NCI-H1694 treated with DMSO at 0.1 percent for 48 hours (cell line): ENCODE measurements at regions not wholly inside any gene's neighbourhood (a gene's known extent, or its start where the extent isn't known, plus 50 kb on each side); places are given as distances from the start of the nearest gene placed in this dataset.
"Not testable (repeated sequence)": the region's sequence is repeated elsewhere in the genome, so short reads cannot be mapped to it uniquely, and the experiment has no call there.

ENCODE experiments used
- DNase-seq: peaks from one replicate; lab custom pipeline; 2025; lab: John Stamatoyannopoulos, UW

- DNase-seq: not testable (repeated sequence)
Measured at GRCh38 chr17:30712859-30713258, 111.6 kb downstream of the CRLF3 start.

DNA sequence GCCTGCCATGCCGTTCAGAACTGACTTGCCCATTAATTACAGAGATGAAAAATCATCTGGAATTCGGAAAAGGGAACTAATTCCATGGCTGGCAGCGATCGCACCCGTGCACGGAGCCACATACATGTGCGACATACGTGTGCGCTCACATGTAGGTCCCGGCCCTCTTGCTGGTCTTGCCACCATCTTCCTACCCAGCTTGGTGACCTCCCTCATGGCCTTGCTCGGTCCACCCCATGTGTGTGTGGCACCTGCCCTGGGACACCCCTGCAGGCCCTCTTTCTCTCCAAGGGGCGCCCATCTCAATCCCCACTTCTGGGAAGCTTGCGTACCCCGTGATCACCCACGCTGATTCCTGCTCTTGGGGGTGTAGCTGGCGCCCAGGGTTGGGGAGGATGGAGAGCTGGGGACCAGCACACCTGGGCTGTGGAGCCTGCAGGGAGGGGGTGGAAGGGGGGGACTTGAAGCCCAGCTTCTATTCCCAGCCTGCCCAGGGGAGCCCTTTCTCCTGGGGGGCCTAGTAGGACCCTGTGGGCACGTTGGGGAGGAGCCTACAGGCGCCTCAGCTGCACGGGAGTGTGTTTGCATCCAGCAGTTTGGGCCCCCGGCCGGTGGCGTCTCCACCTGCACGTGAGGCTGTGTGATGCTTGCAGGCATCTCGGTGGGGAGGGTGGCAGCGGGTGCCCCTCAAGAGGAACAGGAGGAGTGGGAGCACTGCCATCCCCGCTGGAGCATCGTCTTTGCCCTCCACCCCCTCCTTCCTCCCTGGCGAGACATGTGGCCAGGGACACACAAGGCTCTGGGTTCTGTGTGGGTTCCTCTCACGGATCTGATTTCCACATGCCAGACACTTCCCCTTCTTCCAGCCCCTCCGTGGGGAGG, 112.6 kb downstream of the CRLF3 start:
- not testable (repeated sequence) for DNase-seq

DNA sequence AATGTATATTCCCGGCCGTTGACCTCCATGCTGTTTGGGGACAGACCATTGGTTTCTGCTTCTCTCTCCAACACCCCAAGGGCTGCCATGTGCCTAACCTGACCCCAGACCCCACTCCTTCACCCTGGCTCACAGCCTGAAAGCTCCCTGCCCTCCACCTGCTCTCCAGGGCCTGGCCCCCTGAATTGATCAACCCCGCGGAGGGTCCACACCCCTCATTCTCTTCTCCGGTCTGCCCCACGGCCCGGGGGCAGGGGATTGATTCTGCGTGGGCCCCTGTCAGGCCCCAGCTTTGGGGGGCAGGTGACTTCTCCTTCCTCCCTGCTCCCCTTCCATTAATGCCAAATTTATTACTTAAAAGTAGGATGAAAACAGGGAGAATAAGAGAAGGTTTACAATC, 113.3 kb downstream of the CRLF3 start:
- DNase-seq: not testable (repeated sequence)

GRCh38 chr17:30710276-30711088, 114.0 kb downstream of the CRLF3 start:
- DNase-seq: not testable (repeated sequence)

DNA sequence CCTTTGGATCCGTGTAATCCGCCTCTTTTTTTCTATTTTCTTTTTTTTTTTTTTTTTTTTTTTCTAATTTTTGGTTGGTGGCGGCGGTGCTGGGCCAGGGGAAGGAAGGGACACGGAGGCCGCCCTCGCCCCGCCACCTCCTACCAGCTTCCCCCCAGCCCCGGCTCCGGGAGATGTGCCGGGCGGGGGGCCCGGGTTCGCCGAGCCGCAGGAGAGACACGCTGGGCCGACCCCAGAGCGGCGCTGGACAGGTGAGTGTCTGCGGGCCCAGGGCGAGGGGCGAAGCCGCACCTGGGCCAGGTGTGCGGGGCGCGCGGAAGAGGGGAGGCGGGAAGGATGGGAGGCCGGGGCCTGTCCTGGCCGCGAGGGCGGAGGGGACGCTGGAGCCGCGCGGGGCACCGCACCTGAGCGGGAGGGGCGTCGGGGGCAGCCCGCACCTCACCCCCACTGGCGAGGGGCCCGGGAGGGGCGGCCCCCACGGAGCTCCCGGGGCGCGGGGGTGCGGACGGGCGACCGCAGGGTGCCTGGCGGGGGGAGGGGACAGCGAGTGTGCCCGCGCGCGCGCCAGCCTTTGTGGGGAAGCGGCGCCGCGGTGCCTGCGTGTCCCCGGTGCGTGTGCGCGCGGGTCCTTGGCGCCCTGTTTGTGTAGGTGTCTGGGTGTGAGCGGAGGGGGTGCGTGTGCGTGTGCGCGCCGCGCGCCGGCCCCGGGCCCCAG, 114.8 kb downstream of the CRLF3 start:
- DNase-seq: not testable (repeated sequence)

DNA sequence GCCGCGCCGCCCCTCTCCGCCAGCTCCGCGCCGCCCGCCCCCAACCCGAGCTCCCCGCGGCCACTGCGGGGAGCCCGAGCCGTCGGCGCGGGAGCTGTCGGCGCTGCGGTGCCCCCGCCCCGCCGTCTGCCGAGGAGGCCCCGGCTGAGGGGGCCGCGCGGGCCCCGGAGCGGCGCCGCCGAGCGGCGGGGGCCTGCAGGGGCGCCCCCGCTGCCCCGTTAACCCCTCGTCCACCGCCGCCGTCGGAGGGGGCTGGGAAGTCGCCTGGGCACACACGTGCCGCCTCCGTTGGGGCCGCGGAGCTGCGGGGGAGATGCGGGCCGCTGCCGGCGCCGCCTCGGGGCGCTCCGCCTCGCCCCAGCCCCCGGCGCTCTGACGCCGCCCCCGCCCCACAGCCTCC, 115.4 kb downstream of the CRLF3 start:
- not testable (repeated sequence) for DNase-seq

DNA sequence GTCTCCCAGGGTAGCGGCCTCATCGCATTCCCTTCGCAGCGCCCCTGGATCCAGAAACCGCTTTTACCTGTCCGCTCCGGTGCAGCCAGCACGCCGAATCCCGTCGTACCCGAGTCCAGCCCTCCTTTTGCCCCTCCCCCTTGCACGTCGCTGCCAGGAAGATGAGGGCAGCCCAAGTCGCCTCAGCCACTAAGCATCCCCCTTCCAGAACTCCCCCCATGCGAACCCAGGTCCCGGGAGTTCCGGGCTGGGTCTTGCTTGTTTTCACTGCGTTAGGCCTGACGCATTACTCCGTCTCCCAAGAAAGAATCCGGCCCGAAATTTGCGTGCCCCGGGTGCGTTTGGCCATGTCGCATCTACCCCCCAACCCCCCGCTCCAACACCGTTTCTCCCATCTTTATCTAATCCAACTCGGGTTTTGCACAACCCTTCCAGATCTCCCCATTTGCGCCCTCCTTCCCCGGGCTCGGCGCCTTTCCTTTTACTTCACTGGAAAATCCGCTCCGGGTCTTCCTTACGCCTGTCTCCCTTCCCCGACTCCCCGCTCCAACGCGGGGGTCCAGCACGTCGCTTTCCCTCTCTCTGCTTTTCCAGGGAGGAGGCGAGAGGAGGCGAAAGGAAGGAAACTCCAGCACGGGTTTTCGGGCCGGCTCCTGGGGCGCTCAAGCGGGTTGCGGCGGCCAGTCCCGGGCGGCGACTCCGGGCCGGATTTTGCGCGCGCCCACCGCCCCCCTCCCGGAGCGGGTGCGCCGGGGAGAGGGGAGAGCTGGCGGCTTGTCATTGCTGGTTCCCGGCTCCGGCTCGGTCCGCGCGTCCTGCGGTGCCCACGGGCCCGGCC, 116.0 kb downstream of the CRLF3 start:
- peak; percentile 90 for DNase-seq

DNA sequence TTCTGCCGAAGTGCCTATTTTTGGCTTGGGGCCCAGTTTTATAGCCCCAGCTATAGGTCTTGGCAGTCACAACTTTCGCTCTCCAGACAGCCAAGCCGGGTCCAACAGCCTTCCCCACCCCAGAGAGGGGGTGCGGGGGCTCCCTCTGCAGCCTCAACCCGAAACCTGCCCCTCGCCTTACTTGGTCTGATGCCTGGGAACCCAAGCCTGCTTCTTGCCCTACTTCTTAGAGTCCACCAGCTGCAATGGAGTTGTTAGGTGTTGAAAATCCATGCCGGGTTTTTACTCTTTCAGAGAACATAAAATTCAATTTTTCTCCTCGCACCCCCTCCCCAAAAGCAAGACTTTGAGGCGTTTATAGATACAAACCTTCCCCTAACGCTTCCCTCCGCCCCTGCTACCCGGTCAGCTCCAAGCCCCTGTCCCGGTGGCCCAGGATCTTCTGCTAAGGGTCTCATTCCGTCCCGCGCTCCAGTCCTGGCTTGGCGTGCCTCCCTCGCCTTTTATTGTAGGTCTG, 116.7 kb downstream of the CRLF3 start:
- DNase-seq: not testable (repeated sequence)

- DNase-seq: not testable (repeated sequence)
Measured at GRCh38 chr17:30706461-30707335, 117.8 kb downstream of the CRLF3 start.

GRCh38 chr17:30706004-30706403, 118.5 kb downstream of the CRLF3 start:
- DNase-seq: not testable (repeated sequence)

DNA sequence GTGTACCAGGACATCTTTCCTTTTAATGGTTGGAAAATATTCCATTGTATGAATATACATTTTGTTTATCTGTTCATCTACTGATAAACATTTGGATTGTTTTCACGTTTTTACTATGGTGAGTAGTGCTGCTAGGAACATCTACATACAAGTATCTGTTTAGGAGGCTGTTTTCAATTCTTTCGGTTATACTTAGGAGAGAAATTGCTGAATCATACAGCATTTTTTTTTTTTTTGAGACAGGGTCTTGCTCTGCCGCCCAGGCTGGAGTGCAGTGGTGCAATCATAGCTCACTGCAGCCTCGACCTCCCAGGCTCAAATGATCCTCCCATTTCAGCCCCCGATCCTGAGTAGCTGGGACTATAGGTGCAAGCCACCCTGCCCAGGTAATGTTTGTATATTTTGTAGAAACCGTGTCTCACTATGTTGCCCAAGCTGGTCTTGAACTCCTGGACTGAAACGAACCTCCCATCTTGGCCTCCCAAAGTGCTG, 122.9 kb downstream of the CRLF3 start:
- no peak for DNase-seq

GRCh38 chr17:30700833-30701232, 123.7 kb downstream of the CRLF3 start:
- not testable (repeated sequence) for DNase-seq

DNA sequence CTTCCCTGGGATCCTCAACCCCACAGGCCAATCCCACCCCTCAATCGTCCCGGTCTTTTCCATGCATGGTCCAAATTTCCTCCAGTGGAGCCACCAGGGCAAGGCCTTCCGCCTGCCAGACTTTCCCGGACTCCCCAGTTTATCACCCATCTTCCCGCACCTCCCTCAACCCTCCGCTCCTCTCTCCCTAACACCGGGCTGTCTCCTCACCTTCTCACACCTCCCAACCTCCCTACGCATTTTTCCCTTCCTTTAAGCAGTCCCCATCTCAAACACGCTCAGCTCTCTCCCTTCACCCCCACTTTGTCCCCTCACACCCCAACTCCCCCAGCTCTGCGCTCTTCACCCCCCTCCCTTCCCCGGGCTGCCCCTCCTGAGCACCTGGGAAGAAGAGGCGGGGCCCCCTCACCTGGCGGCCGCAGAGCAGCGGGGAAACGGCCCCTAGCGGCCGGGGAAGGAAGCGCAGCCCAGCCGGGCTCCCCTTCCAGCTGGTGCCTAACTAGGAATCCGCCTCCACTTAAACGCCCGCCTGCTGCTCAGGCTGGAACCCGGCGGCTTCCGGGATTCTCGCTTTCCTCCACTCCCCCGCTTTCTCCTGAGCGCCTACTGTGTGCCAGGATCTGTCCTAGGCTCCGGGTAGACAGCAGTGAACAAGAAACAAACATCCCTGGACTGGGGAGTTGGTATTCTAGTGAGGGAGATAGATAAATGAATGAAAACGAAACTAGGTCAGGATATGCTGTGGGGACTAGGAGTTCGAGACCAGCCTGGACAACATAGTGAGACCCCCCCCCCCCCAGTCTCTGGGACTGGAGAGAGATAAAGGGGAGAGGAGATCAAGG, 126.7 kb downstream of the CRLF3 start:
- DNase-seq: peak; percentile 18

GRCh38 chr17:30696234-30696633, 128.3 kb downstream of the CRLF3 start:
- DNase-seq: no peak

DNA sequence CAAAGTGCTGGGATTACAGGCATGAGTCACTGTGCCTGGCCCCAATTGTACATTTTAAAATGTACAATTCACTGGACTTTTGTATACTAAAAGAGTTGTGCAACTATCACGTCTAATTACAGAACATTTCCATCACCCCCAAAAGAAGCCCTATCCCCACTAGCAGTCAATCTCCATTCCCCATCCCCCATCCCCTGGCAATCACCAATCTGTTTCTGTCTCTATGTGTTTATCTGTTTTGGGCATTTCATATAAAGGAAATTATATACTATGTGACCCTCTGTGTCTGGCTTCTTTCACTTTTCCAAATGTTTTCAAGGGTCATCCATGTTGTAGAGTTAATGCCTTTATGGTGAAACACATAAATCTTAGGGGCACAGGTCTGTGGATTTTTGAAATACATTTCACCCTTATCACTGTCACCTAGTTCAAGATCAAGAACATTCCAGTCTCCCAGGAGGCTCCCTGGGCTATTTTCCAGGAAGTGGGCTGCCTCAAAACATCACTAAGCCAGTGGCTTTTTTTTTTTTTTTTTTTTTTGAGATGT, 129.2 kb downstream of the CRLF3 start:
- DNase-seq: not testable (repeated sequence)

GRCh38 chr17:30693772-30694171, 130.7 kb downstream of the CRLF3 start:
- not testable (repeated sequence) for DNase-seq

DNA sequence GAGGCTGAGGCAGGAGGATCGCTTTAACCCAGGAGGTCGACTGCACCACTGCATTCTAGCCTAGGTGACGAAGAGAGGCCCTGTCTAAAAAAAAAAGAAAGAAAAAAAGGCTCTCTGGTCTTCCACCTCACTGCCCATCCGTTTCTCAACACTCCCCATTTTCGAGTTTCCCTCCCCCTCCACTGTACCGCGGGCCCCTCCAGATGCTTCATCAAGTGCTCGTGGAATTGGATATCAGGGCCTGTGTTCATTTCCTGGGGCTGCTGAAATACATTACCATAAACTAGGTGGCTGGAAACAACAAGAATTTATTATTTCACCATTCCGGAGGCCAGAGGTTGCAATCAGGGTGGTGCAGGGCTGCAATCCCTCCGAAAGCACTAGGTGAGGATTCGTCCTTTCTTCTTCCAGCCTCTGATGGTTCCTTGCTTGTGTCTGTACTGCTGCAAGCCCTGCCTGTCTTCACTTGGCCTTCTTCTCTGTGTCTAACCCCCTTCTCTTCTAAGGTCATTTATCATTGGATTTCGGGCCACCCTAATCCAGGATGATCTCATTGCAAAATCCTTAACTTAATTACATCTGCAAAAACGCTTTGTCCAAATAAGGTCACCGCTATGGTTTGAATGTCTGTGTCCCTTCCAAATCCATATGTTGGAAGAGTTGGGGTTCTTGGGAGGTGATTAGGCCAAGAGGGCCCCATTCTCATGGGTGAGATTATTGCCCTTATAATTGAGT, 135.1 kb downstream of the CRLF3 start:
- DNase-seq: not testable (repeated sequence)
